ENCODE measurements at regions not wholly inside any gene's neighbourhood (a gene's known extent, or its start where the extent isn't known, plus 50 kb on each side); places are given as distances from the start of the nearest gene placed in this dataset.

- TF ChIP-seq POLR2AphosphoS5 (IDR thresholded peaks at IDR 0.05) (no peak), CTCF (IDR thresholded peaks at IDR 0.05) (peak; percentile 38 to 79 (median 54)), POLR2A (IDR thresholded peaks at IDR 0.05) (no peak)
Measured at GRCh38 chr7:153381275-153382040, 621.9 kb downstream of the ACTR3B start.
